ENCODE measurements at regions not wholly inside any gene's neighbourhood (a gene's known extent, or its start where the extent isn't known, plus 50 kb on each side); places are given as distances from the start of the nearest gene placed in this dataset.
A peak's percentile ranks its signal among the peaks of the same experiment; 100 is the strongest.

DNA sequence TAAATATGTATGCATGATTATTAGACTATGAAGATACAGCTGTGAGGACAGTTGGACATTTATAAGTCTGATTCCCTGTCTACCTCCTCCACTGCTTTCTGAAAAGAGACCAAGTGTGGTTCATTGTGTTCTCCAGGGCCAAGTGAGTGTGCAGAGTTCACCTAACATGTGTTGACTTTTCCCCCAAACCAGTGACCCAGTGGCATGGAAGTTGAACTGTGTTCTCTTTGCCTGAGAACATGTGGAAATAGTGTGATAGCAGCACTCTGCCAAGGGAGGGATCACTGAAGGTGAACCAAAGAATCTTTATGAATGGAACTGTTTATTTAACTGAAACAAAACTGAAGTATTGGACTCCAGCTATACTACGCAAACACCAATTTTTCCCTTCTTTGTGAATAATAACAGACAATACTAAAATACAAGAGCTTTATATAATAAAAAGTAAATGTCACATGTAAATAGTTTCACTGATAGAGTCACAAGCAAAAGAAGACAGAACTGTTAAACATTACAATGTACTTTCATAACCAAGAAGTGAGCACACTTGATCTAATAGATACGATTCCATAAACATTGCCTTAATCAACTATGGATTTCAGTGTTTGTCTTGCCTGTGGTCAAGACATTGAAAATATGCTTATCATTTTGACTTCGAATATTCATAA is 200.3 kb upstream of the FUT9 start (continued):
- TF ChIP-seq, protein P1, sequence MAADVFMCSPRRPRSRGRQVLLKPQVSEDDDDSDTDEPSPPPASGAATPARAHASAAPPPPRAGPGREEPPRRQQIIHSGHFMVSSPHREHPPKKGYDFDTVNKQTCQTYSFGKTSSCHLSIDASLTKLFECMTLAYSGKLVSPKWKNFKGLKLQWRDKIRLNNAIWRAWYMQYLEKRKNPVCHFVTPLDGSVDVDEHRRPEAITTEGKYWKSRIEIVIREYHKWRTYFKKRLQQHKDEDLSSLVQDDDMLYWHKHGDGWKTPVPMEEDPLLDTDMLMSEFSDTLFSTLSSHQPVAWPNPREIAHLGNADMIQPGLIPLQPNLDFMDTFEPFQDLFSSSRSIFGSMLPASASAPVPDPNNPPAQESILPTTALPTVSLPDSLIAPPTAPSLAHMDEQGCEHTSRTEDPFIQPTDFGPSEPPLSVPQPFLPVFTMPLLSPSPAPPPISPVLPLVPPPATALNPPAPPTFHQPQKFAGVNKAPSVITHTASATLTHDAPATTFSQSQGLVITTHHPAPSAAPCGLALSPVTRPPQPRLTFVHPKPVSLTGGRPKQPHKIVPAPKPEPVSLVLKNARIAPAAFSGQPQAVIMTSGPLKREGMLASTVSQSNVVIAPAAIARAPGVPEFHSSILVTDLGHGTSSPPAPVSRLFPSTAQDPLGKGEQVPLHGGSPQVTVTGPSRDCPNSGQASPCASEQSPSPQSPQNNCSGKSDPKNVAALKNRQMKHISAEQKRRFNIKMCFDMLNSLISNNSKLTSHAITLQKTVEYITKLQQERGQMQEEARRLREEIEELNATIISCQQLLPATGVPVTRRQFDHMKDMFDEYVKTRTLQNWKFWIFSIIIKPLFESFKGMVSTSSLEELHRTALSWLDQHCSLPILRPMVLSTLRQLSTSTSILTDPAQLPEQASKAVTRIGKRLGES (CRISPR knock-in tag; IDR thresholded peaks at IDR 0.05; ENCODE audit: borderline replicate concordance), result peak; percentile 96
- TF ChIP-seq SMARCC2 (IDR thresholded peaks at IDR 0.05), result no peak
- TF ChIP-seq, protein P2, sequence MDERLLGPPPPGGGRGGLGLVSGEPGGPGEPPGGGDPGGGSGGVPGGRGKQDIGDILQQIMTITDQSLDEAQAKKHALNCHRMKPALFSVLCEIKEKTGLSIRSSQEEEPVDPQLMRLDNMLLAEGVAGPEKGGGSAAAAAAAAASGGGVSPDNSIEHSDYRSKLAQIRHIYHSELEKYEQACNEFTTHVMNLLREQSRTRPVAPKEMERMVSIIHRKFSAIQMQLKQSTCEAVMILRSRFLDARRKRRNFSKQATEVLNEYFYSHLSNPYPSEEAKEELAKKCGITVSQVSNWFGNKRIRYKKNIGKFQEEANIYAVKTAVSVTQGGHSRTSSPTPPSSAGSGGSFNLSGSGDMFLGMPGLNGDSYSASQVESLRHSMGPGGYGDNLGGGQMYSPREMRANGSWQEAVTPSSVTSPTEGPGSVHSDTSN (CRISPR knock-in tag; IDR thresholded peaks at IDR 0.05), result no peak; the same call in 1 of the 2 replicates
- TF ChIP-seq, protein P3, sequence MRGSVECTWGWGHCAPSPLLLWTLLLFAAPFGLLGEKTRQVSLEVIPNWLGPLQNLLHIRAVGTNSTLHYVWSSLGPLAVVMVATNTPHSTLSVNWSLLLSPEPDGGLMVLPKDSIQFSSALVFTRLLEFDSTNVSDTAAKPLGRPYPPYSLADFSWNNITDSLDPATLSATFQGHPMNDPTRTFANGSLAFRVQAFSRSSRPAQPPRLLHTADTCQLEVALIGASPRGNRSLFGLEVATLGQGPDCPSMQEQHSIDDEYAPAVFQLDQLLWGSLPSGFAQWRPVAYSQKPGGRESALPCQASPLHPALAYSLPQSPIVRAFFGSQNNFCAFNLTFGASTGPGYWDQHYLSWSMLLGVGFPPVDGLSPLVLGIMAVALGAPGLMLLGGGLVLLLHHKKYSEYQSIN (CRISPR knock-in tag; IDR thresholded peaks at IDR 0.05; ENCODE audit: borderline replicate concordance), result no peak
- TF ChIP-seq GABPA (IDR thresholded peaks at IDR 0.05; ENCODE audit: low read depth, low read length), result no peak
- TF ChIP-seq GABPA (CRISPR knock-in tag; IDR thresholded peaks at IDR 0.05; ENCODE audit: low read depth), result peak; percentile 54; the same call in 1 of the 2 replicates
- TF ChIP-seq, protein P4, sequence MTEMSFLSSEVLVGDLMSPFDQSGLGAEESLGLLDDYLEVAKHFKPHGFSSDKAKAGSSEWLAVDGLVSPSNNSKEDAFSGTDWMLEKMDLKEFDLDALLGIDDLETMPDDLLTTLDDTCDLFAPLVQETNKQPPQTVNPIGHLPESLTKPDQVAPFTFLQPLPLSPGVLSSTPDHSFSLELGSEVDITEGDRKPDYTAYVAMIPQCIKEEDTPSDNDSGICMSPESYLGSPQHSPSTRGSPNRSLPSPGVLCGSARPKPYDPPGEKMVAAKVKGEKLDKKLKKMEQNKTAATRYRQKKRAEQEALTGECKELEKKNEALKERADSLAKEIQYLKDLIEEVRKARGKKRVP (CRISPR knock-in tag; IDR thresholded peaks at IDR 0.05), result peak in 1 of 2 experiments; percentile 71; a peak in 2 of 4 replicates
- TF ChIP-seq HNRNPH1 (optimal IDR thresholded peaks at IDR 0.05; ENCODE audit: low read depth, low read length), result no peak
- TF ChIP-seq, protein P5, sequence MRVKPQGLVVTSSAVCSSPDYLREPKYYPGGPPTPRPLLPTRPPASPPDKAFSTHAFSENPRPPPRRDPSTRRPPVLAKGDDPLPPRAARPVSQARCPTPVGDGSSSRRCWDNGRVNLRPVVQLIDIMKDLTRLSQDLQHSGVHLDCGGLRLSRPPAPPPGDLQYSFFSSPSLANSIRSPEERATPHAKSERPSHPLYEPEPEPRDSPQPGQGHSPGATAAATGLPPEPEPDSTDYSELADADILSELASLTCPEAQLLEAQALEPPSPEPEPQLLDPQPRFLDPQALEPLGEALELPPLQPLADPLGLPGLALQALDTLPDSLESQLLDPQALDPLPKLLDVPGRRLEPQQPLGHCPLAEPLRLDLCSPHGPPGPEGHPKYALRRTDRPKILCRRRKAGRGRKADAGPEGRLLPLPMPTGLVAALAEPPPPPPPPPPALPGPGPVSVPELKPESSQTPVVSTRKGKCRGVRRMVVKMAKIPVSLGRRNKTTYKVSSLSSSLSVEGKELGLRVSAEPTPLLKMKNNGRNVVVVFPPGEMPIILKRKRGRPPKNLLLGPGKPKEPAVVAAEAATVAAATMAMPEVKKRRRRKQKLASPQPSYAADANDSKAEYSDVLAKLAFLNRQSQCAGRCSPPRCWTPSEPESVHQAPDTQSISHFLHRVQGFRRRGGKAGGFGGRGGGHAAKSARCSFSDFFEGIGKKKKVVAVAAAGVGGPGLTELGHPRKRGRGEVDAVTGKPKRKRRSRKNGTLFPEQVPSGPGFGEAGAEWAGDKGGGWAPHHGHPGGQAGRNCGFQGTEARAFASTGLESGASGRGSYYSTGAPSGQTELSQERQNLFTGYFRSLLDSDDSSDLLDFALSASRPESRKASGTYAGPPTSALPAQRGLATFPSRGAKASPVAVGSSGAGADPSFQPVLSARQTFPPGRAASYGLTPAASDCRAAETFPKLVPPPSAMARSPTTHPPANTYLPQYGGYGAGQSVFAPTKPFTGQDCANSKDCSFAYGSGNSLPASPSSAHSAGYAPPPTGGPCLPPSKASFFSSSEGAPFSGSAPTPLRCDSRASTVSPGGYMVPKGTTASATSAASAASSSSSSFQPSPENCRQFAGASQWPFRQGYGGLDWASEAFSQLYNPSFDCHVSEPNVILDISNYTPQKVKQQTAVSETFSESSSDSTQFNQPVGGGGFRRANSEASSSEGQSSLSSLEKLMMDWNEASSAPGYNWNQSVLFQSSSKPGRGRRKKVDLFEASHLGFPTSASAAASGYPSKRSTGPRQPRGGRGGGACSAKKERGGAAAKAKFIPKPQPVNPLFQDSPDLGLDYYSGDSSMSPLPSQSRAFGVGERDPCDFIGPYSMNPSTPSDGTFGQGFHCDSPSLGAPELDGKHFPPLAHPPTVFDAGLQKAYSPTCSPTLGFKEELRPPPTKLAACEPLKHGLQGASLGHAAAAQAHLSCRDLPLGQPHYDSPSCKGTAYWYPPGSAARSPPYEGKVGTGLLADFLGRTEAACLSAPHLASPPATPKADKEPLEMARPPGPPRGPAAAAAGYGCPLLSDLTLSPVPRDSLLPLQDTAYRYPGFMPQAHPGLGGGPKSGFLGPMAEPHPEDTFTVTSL (CRISPR knock-in tag; IDR thresholded peaks at IDR 0.05; ENCODE audit: borderline replicate concordance), result peak; percentile 100
- peak; percentile 90 for TF ChIP-seq ZNF792 (CRISPR knock-in tag; IDR thresholded peaks at IDR 0.05)
- TF ChIP-seq DNMT3B (CRISPR knock-in tag; conservative IDR thresholded peaks at IDR 0.05), result peak; percentile 84; the same call in 1 of the 2 replicates
- TF ChIP-seq, protein P6, sequence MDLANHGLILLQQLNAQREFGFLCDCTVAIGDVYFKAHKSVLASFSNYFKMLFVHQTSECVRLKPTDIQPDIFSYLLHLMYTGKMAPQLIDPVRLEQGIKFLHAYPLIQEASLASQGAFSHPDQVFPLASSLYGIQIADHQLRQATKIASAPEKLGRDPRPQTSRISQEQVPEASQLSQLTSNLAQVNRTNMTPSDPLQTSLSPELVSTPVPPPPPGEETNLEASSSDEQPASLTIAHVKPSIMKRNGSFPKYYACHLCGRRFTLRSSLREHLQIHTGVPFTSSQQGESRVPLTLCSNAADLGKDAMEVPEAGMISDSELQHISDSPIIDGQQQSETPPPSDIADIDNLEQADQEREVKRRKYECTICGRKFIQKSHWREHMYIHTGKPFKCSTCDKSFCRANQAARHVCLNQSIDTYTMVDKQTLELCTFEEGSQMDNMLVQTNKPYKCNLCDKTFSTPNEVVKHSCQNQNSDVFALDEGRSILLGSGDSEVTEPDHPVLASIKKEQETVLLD (CRISPR knock-in tag; IDR thresholded peaks at IDR 0.05; ENCODE audit: low read depth), result no peak
- TF ChIP-seq IRF2 (CRISPR knock-in tag; IDR thresholded peaks at IDR 0.05), result peak; percentile 97
- TF ChIP-seq ZNF20 (CRISPR knock-in tag; IDR thresholded peaks at IDR 0.05), result no peak
- TF ChIP-seq ZFP37 (CRISPR knock-in tag; IDR thresholded peaks at IDR 0.05; ENCODE audit: borderline replicate concordance), result peak; percentile 73; the same call in 1 of the 2 replicates
- TF ChIP-seq ZNF768 (CRISPR knock-in tag; IDR thresholded peaks at IDR 0.05), result no peak

Measured in HepG2 (cell line).